ENCODE measurements at regions not wholly inside any gene's neighbourhood (a gene's known extent, or its start where the extent isn't known, plus 50 kb on each side); places are given as distances from the start of the nearest gene placed in this dataset.
"Not testable (repeated sequence)": the region's sequence is repeated elsewhere in the genome, so short reads cannot be mapped to it uniquely, and the experiment has no call there.

DNA sequence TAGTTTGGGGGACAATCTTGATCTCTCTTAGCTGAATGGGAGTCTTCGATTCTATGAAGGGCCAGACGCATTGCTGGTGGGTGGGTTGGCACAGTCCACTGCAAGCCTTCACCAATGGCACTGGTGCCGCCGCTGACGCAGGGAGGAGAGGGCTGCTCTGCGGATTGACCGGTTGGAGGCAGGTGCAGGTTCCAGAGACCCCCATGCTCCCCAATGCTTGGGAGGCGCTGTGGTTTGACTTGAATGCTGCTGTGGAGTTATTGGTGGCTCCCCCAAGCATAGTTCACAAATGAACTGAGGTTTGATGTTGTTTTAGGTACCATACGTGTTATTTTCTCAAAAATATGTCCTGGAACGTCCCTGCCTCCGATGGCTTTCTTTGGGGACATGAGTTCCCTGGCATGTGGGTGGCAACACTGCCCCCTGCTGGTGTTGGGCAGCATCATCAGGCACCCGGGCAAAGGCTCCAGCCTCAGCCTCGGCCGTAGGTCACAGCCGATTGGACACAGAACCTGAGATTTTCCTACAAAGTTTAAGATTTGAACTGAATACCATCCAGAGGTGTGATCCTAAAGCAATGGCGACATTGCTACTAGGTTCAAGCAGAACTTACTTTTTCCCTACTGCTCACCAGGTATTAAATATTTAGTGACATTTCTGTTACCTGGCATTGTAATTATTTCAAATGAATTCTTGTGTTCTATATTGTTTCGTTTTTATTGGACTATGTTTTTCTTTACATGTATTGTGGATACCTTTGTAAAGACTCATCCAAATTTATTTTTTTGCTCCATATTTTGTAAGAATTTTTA, 95.5 kb downstream of the ANKRD10 start:
- Histone ChIP-seq H3K36me3 (ENCODE audit: insufficient read depth, low read length) (no peaks in the 10 kb centered on the region), H3K9ac (ENCODE audit: low read length) (no peak overlapping the region), H3K27me3 (ENCODE audit: control insufficient read depth in 1 of 2, insufficient read depth in 2 of 2, low read length in 2 of 2) (no peaks in the 10 kb centered on the region), H3K9me3 (ENCODE audit: low read length) (no peaks in the 10 kb centered on the region), H3K4me1 (ENCODE audit: insufficient read depth, low read length) (no peaks in the 10 kb centered on the region), H3K4me3 (ENCODE audit: low read depth in 1 of 2, low read length in 2 of 2) (no peak overlapping the region), H3K27ac (ENCODE audit: low read depth, low read length) (no peak overlapping the region)

DNA sequence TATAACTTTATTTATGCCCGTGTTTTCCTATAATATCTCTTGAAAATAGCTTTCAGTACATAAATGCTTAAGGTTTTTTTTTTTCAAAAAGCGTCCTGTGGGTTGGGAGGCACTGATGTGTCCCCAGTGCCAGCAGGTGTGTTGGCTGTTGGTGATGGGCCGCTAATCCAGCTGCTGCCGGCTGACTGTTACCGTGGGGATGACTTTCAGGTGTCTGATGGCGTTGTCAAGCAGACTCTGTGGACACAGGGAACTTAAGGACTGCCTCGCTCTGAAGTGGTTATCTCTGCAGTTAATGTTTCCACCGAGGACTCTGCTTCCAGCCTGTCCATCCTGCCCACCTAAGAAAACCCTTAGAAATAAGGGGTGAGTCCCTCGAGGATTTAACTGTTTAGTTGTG, 94.5 kb downstream of the ANKRD10 start:
- Histone ChIP-seq H3K9me3 (ENCODE audit: low read length) (no peaks in the 10 kb centered on the region), H3K27ac (ENCODE audit: low read depth, low read length) (no peak overlapping the region), H3K9ac (ENCODE audit: low read length) (no peak overlapping the region), H3K27me3 (ENCODE audit: control insufficient read depth in 1 of 2, insufficient read depth in 2 of 2, low read length in 2 of 2) (no peaks in the 10 kb centered on the region), H3K4me3 (ENCODE audit: low read depth in 1 of 2, low read length in 2 of 2) (no peak overlapping the region), H3K4me1 (ENCODE audit: insufficient read depth, low read length) (no peaks in the 10 kb centered on the region), H3K36me3 (ENCODE audit: insufficient read depth, low read length) (no peaks in the 10 kb centered on the region)

GRCh38 chr13:110821837-110822668, 92.8 kb downstream of the ANKRD10 start:
- H3K36me3 ChIP-seq (ENCODE audit: insufficient read depth, low read length); H3K27me3 ChIP-seq (ENCODE audit: control insufficient read depth in 1 of 2, insufficient read depth in 2 of 2, low read length in 2 of 2); H3K9ac ChIP-seq (ENCODE audit: low read length); H3K4me3 ChIP-seq (ENCODE audit: low read depth in 1 of 2, low read length in 2 of 2); H3K27ac ChIP-seq (ENCODE audit: low read depth, low read length); H3K9me3 ChIP-seq (ENCODE audit: low read length); H3K4me1 ChIP-seq (ENCODE audit: insufficient read depth, low read length): not testable (repeated sequence)

DNA sequence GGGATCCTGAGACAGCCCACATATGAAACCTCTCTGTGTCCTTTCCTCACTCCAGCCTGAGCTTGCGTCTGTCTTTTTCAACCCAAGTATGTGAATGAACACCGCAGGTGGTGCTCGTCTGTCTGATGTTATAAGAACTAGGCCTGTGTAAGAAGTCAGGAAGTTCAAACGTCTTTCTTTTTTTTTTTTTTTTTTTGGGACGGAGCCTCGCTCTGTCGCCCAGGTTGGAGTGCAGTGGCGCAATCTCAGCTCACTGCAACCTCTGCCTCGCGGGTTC, 92.3 kb downstream of the ANKRD10 start:
- H3K36me3 ChIP-seq (ENCODE audit: insufficient read depth, low read length): no peaks in the 10 kb centered on the region
- H3K4me1 ChIP-seq (ENCODE audit: insufficient read depth, low read length): no peaks in the 10 kb centered on the region
- H3K4me3 ChIP-seq (ENCODE audit: low read depth in 1 of 2, low read length in 2 of 2): no peak overlapping the region
- H3K9me3 ChIP-seq (ENCODE audit: low read length): no peaks in the 10 kb centered on the region
- no peaks in the 10 kb centered on the region for H3K27me3 ChIP-seq (ENCODE audit: control insufficient read depth in 1 of 2, insufficient read depth in 2 of 2, low read length in 2 of 2)
- H3K9ac ChIP-seq (ENCODE audit: low read length): no peak overlapping the region
- no peak overlapping the region for H3K27ac ChIP-seq (ENCODE audit: low read depth, low read length)

DNA sequence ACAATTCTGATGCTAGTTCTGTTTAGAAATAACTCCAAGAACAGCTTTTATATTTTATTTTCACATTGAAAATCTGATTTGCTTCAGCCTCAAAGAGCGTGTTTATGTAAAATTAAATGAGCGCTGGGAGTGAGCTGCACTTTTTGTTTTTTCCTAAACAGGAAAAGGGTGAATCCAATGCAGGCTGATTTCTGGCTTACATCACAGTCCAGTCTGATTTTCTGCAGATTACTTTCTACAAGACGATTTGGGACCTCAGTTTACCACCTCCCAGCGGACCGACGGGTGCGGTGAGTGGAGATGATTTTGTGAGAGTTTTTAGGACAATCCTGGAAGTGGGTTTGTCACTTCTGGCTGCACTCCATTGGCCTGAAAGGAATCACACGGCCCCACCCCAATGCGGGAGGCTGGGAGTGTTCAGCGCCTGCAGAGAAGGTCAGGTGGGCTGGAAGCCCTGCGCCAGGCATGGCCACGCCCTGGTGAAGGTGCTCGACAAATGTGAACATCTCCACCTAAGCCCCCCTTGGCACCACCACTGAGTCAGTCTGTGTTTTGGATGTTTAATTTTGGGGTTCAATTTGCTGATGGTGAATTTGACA, 90.1 kb downstream of the ANKRD10 start:
- Histone ChIP-seq H3K36me3 (ENCODE audit: insufficient read depth, low read length) (no peaks in the 10 kb centered on the region), H3K4me1 (ENCODE audit: insufficient read depth, low read length) (no peaks in the 10 kb centered on the region), H3K9me3 (ENCODE audit: low read length) (no peaks in the 10 kb centered on the region), H3K27ac (ENCODE audit: low read depth, low read length) (no peak overlapping the region), H3K4me3 (ENCODE audit: low read depth in 1 of 2, low read length in 2 of 2) (no peak overlapping the region), H3K27me3 (ENCODE audit: control insufficient read depth in 1 of 2, insufficient read depth in 2 of 2, low read length in 2 of 2) (no peaks in the 10 kb centered on the region), H3K9ac (ENCODE audit: low read length) (no peak overlapping the region)

DNA sequence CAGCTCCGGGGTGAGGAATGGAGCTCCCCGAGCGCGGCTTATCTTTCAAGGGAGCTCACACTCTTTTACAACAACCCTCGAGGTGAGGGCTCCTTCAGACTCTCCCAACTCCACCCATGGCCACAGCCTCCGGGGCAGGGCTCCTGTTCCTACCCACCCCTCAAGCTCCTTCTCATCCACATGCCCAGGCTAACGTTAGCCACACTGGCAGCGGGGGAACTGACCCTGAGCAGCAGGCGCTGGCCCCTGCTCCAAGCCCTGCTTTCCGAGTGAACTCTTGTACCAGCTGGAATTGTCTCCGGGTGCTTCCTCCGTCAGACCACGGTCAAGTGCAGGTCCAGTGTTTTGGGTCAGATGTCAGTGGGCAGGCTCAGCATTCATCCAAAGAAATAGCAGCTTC, 89.4 kb downstream of the ANKRD10 start:
- Histone ChIP-seq H3K4me1 (ENCODE audit: insufficient read depth, low read length) (no peaks in the 10 kb centered on the region), H3K36me3 (ENCODE audit: insufficient read depth, low read length) (no peaks in the 10 kb centered on the region), H3K9me3 (ENCODE audit: low read length) (no peaks in the 10 kb centered on the region), H3K4me3 (ENCODE audit: low read depth in 1 of 2, low read length in 2 of 2) (no peak overlapping the region), H3K27me3 (ENCODE audit: control insufficient read depth in 1 of 2, insufficient read depth in 2 of 2, low read length in 2 of 2) (no peaks in the 10 kb centered on the region), H3K27ac (ENCODE audit: low read depth, low read length) (no peak overlapping the region), H3K9ac (ENCODE audit: low read length) (no peak overlapping the region)

DNA sequence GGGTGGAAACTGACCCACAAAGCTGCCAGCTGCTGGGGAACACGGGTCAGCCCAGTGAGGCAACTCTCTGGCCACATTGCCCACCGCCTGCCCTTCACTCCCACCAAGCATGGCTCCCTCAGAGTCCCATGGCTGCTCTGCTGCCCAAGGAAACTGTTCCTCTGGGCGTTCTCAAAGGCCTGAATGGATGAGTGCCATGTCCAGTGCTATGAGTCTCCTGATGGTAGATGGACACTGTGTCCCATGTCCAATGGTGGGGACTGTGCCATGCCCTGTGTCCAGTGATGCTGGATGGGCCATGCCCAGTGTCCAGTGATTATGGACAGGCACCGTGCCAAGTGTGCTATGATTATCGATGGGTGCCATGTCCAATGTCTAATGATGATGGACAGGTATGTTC, 88.8 kb downstream of the ANKRD10 start:
- no peak overlapping the region for H3K9ac ChIP-seq (ENCODE audit: low read length)
- no peak overlapping the region for H3K27ac ChIP-seq (ENCODE audit: low read depth, low read length)
- H3K4me1 ChIP-seq (ENCODE audit: insufficient read depth, low read length): no peaks in the 10 kb centered on the region
- H3K36me3 ChIP-seq (ENCODE audit: insufficient read depth, low read length): no peaks in the 10 kb centered on the region
- no peak overlapping the region for H3K4me3 ChIP-seq (ENCODE audit: low read depth in 1 of 2, low read length in 2 of 2)
- H3K27me3 ChIP-seq (ENCODE audit: control insufficient read depth in 1 of 2, insufficient read depth in 2 of 2, low read length in 2 of 2): no peaks in the 10 kb centered on the region
- H3K9me3 ChIP-seq (ENCODE audit: low read length): no peaks in the 10 kb centered on the region

DNA sequence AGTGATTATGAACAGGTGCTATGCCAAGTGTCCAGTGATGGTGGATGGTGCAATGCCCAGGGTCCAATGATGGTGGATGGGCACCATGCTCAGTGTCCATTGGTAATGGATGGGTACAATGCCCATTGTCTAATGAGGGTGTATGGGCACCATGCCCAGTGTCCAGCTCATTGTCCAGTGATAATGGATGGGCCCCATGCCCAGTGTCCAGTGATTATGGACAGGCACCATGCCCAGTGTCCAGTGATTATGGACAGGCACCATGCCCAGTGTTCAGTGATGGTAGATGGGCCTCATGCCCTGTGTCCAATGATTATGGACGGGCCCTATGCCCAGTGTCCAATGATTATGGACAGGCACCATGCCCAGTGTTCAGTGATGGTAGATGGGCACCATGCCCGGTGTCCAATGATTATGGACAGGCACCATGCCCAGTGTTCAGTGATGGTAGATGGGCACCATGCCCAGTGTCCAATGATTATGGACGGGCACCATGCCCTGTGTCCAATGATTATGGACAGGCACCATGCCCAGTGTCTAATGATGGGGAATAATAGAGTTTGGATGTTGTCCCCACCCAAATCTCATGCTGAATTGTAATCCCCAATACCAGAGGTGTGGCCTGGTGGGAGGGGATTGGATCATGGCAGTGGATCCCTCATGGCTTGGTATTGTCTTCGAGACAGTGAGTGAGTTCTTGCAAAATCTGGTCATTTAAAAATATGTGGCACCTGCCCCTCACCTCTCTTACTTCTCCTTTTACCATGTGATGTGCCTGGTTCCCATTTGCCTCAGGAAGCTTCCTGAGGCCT, 87.8 kb downstream of the ANKRD10 start:
- no peak overlapping the region for H3K4me3 ChIP-seq (ENCODE audit: low read depth in 1 of 2, low read length in 2 of 2)
- H3K9ac ChIP-seq (ENCODE audit: low read length): no peak overlapping the region

More for the DNA sequence above, 87.8 kb downstream of the ANKRD10 start:
- no peak overlapping the region for H3K27ac ChIP-seq (ENCODE audit: low read depth, low read length)
- H3K27me3 ChIP-seq (ENCODE audit: control insufficient read depth in 1 of 2, insufficient read depth in 2 of 2, low read length in 2 of 2): no peaks in the 10 kb centered on the region
- H3K9me3 ChIP-seq (ENCODE audit: low read length): no peaks in the 10 kb centered on the region
- H3K36me3 ChIP-seq (ENCODE audit: insufficient read depth, low read length): no peaks in the 10 kb centered on the region
- H3K4me1 ChIP-seq (ENCODE audit: insufficient read depth, low read length): no peaks in the 10 kb centered on the region

All from muscle layer of colon (tissue), 2 donors.